Renal cortex interstitium (tissue), 11 donors: ENCODE measurements at regions not wholly inside any gene's neighbourhood (a gene's known extent, or its start where the extent isn't known, plus 50 kb on each side); places are given as distances from the start of the nearest gene placed in this dataset.

Experiments used
- DNase-seq, 11 donors: peaks; one replicate each; pipeline ENCODE4 v3.0.0-alpha.2; 2013; ENCODE audit warnings: low read depth in 9 of 11, low spot score in 4 of 11; ENCODE audit errors: extremely low read depth in 1 of 11

- DNase-seq, result no peak
Observed at GRCh38 chr3:159607856-159608255, 380.8 kb upstream of the IL12A start.

- no peak for DNase-seq
Observed at GRCh38 chr3:159608311-159608710, 380.3 kb upstream of the IL12A start.

GRCh38 chr3:159609625-159610024 is 379.0 kb upstream of the IL12A start:
- no peak for DNase-seq

GRCh38 chr3:159616234-159616825 is 372.3 kb upstream of the IL12A start:
- peak in 1 of 11 donors; percentile 22 for DNase-seq

- peak in 10 of 11 donors; percentile 36 to 78 (median 50) for DNase-seq
Observed at GRCh38 chr3:159619341-159619885, 369.2 kb upstream of the IL12A start.

- no peak for DNase-seq
Observed at GRCh38 chr3:159620281-159620680, 368.4 kb upstream of the IL12A start.

- no peak for DNase-seq
Observed at GRCh38 chr3:159620873-159621272, 367.8 kb upstream of the IL12A start.

- DNase-seq, result no peak
Observed at GRCh38 chr3:159624616-159625015, 364.0 kb upstream of the IL12A start.

GRCh38 chr3:159625594-159625993 is 363.0 kb upstream of the IL12A start:
- no peak for DNase-seq

- no peak for DNase-seq
Observed at GRCh38 chr3:159626598-159626997, 362.0 kb upstream of the IL12A start.

GRCh38 chr3:159627229-159627628 is 361.4 kb upstream of the IL12A start:
- DNase-seq, result no peak

GRCh38 chr3:159627634-159628033 is 361.0 kb upstream of the IL12A start:
- no peak for DNase-seq

GRCh38 chr3:159629329-159630084 is 359.1 kb upstream of the IL12A start:
- no peak for DNase-seq

GRCh38 chr3:159631226-159631625 is 357.4 kb upstream of the IL12A start:
- DNase-seq, result no peak

GRCh38 chr3:159632128-159632527 is 356.5 kb upstream of the IL12A start:
- DNase-seq, result no peak

GRCh38 chr3:159632851-159633250 is 355.8 kb upstream of the IL12A start:
- DNase-seq, result no peak

- DNase-seq, result no peak
Observed at GRCh38 chr3:159634483-159634882, 354.2 kb upstream of the IL12A start.

GRCh38 chr3:159635047-159635641 is 353.5 kb upstream of the IL12A start:
- no peak for DNase-seq

GRCh38 chr3:159637883-159638542 is 350.6 kb upstream of the IL12A start:
- no peak for DNase-seq

- DNase-seq, result no peak
Observed at GRCh38 chr3:159640225-159640624, 348.4 kb upstream of the IL12A start.
